HEK293 (cell line): ENCODE measurements at regions not wholly inside any gene's neighbourhood (a gene's known extent, or its start where the extent isn't known, plus 50 kb on each side); places are given as distances from the start of the nearest gene placed in this dataset.

Experiments
- CTCF ChIA-PET: fragments of 350-600 bp; formaldehyde crosslinking; extraction: SDS; loops from one replicate; lab custom pipeline; 2021; ENCODE audit warnings: antibody characterized with exemption; lab: Yijun Ruan, JAX
- POLR2A ChIA-PET: fragments of 300-600 bp; formaldehyde crosslinking; extraction: SDS; loops from one replicate; lab custom pipeline; 2020; ENCODE audit warnings: antibody characterized with exemption, inconsistent platforms; lab: Yijun Ruan, JAX
- H3K27ac ChIP-seq: fragments of 200-500 bp; sonication (Bioruptor generic); 2 replicates; pipeline ENCODE4 v1.5.1; 2014; ENCODE audit warnings: low read depth, low read length, control low read depth, inconsistent platforms; ENCODE audit errors: extremely low read depth
- H3K36me3 ChIP-seq, 2 experiments: fragments of 200-500 bp in 1 of 2; sonication (Bioruptor generic) in 1 of 2; 1 replicate in 1 of 2; 2 replicates in 1 of 2; pipeline ENCODE4 v1.5.1; 2014 to 2017; ENCODE audit warnings: inconsistent platforms in 2 of 2, low read length in 2 of 2; ENCODE audit not compliant: control insufficient read depth in 2 of 2, insufficient read depth in 1 of 2
- H3K4me1 ChIP-seq: fragments of 200-500 bp; sonication (Bioruptor generic); 2 replicates; pipeline ENCODE4 v1.5.1; 2014; ENCODE audit warnings: mild to moderate bottlenecking, low read length, inconsistent platforms; ENCODE audit not compliant: control insufficient read depth, insufficient read depth
- H3K4me3 ChIP-seq: 2 replicates; pipeline ENCODE4 v1.5.1; 2011; ENCODE audit warnings: low read depth, mild to moderate bottlenecking, control low read depth, low read length, moderate library complexity
- H3K9me3 ChIP-seq: fragments of 200-500 bp; sonication (Bioruptor generic); 2 replicates; pipeline ENCODE4 v1.5.1; 2014; ENCODE audit warnings: low read depth, low read length, inconsistent platforms; ENCODE audit not compliant: control insufficient read depth, insufficient read depth
- FEZF1 ChIP-seq: fragments of 450-650 bp; formaldehyde crosslinking; IDR thresholded peaks from 2 replicates; pipeline ENCODE4 v1.5.1; 2016; ENCODE audit warnings: missing biosample characterization, missing genetic modification characterization
- HIC1 ChIP-seq: fragments of 450-650 bp; formaldehyde crosslinking; IDR thresholded peaks from 2 replicates; pipeline ENCODE4 v1.5.1; 2016; ENCODE audit warnings: missing biosample characterization, missing genetic modification characterization
- HOXA7 ChIP-seq: sonication (generic); formaldehyde crosslinking; IDR thresholded peaks from 2 replicates; pipeline ENCODE4 v1.8.1; 2022; ENCODE audit warnings: missing genetic modification reagents, borderline replicate concordance
- KLF17 ChIP-seq: fragments of 450-650 bp; formaldehyde crosslinking; IDR thresholded peaks from 2 replicates; pipeline ENCODE4 v1.5.1; 2016; ENCODE audit warnings: missing biosample characterization, missing genetic modification characterization
- OSR2 ChIP-seq: fragments of 450-650 bp; formaldehyde crosslinking; IDR thresholded peaks from 2 replicates; pipeline ENCODE4 v1.5.1; 2016; ENCODE audit warnings: missing biosample characterization, missing genetic modification characterization
- PBX3 ChIP-seq: sonication (generic); formaldehyde crosslinking; IDR thresholded peaks from 2 replicates; pipeline ENCODE4 v1.8.1; 2022; ENCODE audit warnings: mild to moderate bottlenecking, moderate library complexity, missing genetic modification reagents
- PRDM4 ChIP-seq: fragments of 450-650 bp; formaldehyde crosslinking; IDR thresholded peaks from 2 replicates; pipeline ENCODE4 v1.5.1; 2017; ENCODE audit warnings: missing biosample characterization, missing genetic modification characterization
- YY2 ChIP-seq: fragments of 450-650 bp; formaldehyde crosslinking; IDR thresholded peaks from 2 replicates; pipeline ENCODE4 v1.5.1; 2016; ENCODE audit warnings: missing biosample characterization, missing genetic modification characterization
- ZBTB11 ChIP-seq: fragments of 450-650 bp; formaldehyde crosslinking; conservative IDR thresholded peaks from 2 replicates; pipeline ENCODE4 v1.5.1; 2016; ENCODE audit warnings: low read depth, missing biosample characterization, missing genetic modification characterization
- ZBTB20 ChIP-seq: fragments of 450-650 bp; formaldehyde crosslinking; IDR thresholded peaks from 2 replicates; pipeline ENCODE4 v1.5.1; 2016; ENCODE audit warnings: missing biosample characterization, missing genetic modification characterization
- ZIC2 ChIP-seq: fragments of 450-650 bp; formaldehyde crosslinking; IDR thresholded peaks from 2 replicates; pipeline ENCODE4 v1.5.1; 2016; ENCODE audit warnings: missing biosample characterization, missing genetic modification characterization
- ZNF132 ChIP-seq: fragments of 450-650 bp; formaldehyde crosslinking; IDR thresholded peaks from 2 replicates; pipeline ENCODE4 v1.5.1; 2017; ENCODE audit warnings: missing biosample characterization, missing genetic modification characterization, borderline replicate concordance
- ZNF184 ChIP-seq: fragments of 450-650 bp; IDR thresholded peaks from 2 replicates; pipeline ENCODE4 v1.5.1; 2018; ENCODE audit warnings: missing biosample characterization, mild to moderate bottlenecking, missing genetic modification characterization
- ZNF341 ChIP-seq: fragments of 450-650 bp; formaldehyde crosslinking; IDR thresholded peaks from 2 replicates; pipeline ENCODE4; 2016; ENCODE audit warnings: low read depth, missing biosample characterization, missing genetic modification characterization
- ZNF354C ChIP-seq: fragments of 450-650 bp; formaldehyde crosslinking; IDR thresholded peaks from 2 replicates; pipeline ENCODE4 v1.5.1; 2016; ENCODE audit warnings: missing biosample characterization, missing genetic modification characterization, low read depth, borderline replicate concordance
- ZNF362 ChIP-seq: fragments of 450-650 bp; formaldehyde crosslinking; IDR thresholded peaks from 2 replicates; pipeline ENCODE4 v1.5.1; 2016; ENCODE audit warnings: missing biosample characterization, missing genetic modification characterization
- ZNF529 ChIP-seq: fragments of 450-650 bp; formaldehyde crosslinking; IDR thresholded peaks from 2 replicates; pipeline ENCODE4 v1.5.1; 2017; ENCODE audit warnings: missing genetic modification characterization, missing biosample characterization; ENCODE audit not compliant: insufficient replicate concordance
- ZNF768 ChIP-seq: fragments of 450-650 bp; formaldehyde crosslinking; IDR thresholded peaks from 2 replicates; pipeline ENCODE4 v1.5.1; 2018; ENCODE audit warnings: missing biosample characterization, mild to moderate bottlenecking, missing genetic modification characterization
- ZNF830 ChIP-seq: fragments of 450-650 bp; IDR thresholded peaks from 2 replicates; pipeline ENCODE4 v1.5.0; 2018; ENCODE audit warnings: missing biosample characterization, missing genetic modification characterization, low read depth, mild to moderate bottlenecking, moderate library complexity
- ZSCAN4 ChIP-seq: fragments of 450-650 bp; formaldehyde crosslinking; IDR thresholded peaks from 2 replicates; pipeline ENCODE4 v1.5.1; 2017; ENCODE audit warnings: missing biosample characterization, missing genetic modification characterization

GRCh38 chr1:233523047-233523446 lies 90.9 kb upstream of the KCNK1 start:
- TF ChIP-seq ZBTB11 (tag by site-specific recombination) (no peak), ZNF184 (tag by site-specific recombination) (no peak), ZNF132 (tag by site-specific recombination) (no peak), ZSCAN4 (tag by site-specific recombination) (no peak), PBX3 (CRISPR knock-in tag) (no peak), YY2 (tag by site-specific recombination) (no peak), ZIC2 (tag by site-specific recombination) (no peak), ZNF341 (tag by site-specific recombination) (no peak), ZBTB20 (tag by site-specific recombination) (no peak), HOXA7 (CRISPR knock-in tag) (no peak), HIC1 (tag by site-specific recombination) (no peak), ZNF768 (tag by site-specific recombination) (no peak), ZNF830 (tag by site-specific recombination) (no peak), OSR2 (tag by site-specific recombination) (no peak), ZNF362 (tag by site-specific recombination) (no peak), FEZF1 (tag by site-specific recombination) (no peak), KLF17 (no peak), ZNF354C (no peak), ZNF529 (no peak), PRDM4 (tag by site-specific recombination) (no peak)
- ChIA-PET POLR2A (no interaction called here), CTCF (no interaction called here)
- Histone ChIP-seq H3K4me3 (no peak overlapping the region), H3K27ac (no peak overlapping the region), H3K9me3 (no peaks in the 10 kb centered on the region), H3K4me1 (no peaks in the 10 kb centered on the region), H3K36me3 (no peaks in the 10 kb centered on the region)
